GM21786 (cell line): ENCODE measurements at regions not wholly inside any gene's neighbourhood (a gene's known extent, or its start where the extent isn't known, plus 50 kb on each side); places are given as distances from the start of the nearest gene placed in this dataset.

Experiments used
- ATAC-seq: cut with Tn5 transposase; IDR thresholded peaks from one replicate; pipeline ENCODE4 v1.9.1; 2021; ENCODE audit not compliant: unreplicated experiment

- ATAC-seq = no peak
These were observed 209.6 kb upstream of the MCTP2 start for GRCh38 chr15:94021621-94022320.

- ATAC-seq = no peak
These were observed 212.3 kb upstream of the MCTP2 start for GRCh38 chr15:94019062-94019461.

- no peak for ATAC-seq
These were observed 216.0 kb upstream of the MCTP2 start for GRCh38 chr15:94015324-94015723.

GRCh38 chr15:94008104-94009074 lies 223.0 kb upstream of the MCTP2 start:
- ATAC-seq = no peak

- no peak for ATAC-seq
These were observed 226.7 kb upstream of the MCTP2 start for GRCh38 chr15:94004697-94005096.

GRCh38 chr15:94002041-94002440 lies 229.3 kb upstream of the MCTP2 start:
- ATAC-seq = no peak

GRCh38 chr15:94001255-94001801 lies 230.0 kb upstream of the MCTP2 start:
- ATAC-seq = no peak

GRCh38 chr15:94000606-94001005 lies 230.8 kb upstream of the MCTP2 start:
- no peak for ATAC-seq

GRCh38 chr15:93997071-93997658 lies 234.2 kb upstream of the MCTP2 start:
- ATAC-seq = no peak

GRCh38 chr15:93989440-93989998 lies 241.8 kb upstream of the MCTP2 start:
- ATAC-seq = no peak

GRCh38 chr15:93987068-93987467 lies 244.3 kb upstream of the MCTP2 start:
- no peak for ATAC-seq

GRCh38 chr15:93986400-93986984 lies 244.9 kb upstream of the MCTP2 start:
- no peak for ATAC-seq

- no peak for ATAC-seq
These were observed 245.4 kb upstream of the MCTP2 start for GRCh38 chr15:93985925-93986324.

GRCh38 chr15:93985176-93985575 lies 246.2 kb upstream of the MCTP2 start:
- no peak for ATAC-seq

GRCh38 chr15:93983526-93983925 lies 247.8 kb upstream of the MCTP2 start:
- ATAC-seq = no peak

GRCh38 chr15:93982226-93982727 lies 249.1 kb upstream of the MCTP2 start:
- ATAC-seq = no peak

- ATAC-seq = no peak
These were observed 249.7 kb upstream of the MCTP2 start for GRCh38 chr15:93981706-93982105.

GRCh38 chr15:93980261-93980911 lies 251.0 kb upstream of the MCTP2 start:
- no peak for ATAC-seq

GRCh38 chr15:93974804-93975481 lies 256.4 kb upstream of the MCTP2 start:
- ATAC-seq = no peak
